ENCODE measurements at regions not wholly inside any gene's neighbourhood (a gene's known extent, or its start where the extent isn't known, plus 50 kb on each side); places are given as distances from the start of the nearest gene placed in this dataset.
A peak's percentile ranks its signal among the peaks of the same experiment; 100 is the strongest.
"Not testable (repeated sequence)": the region's sequence is repeated elsewhere in the genome, so short reads cannot be mapped to it uniquely, and the experiment has no call there.

- DNase-seq (ENCODE audit: low spot score); H3K36me3 ChIP-seq; H3K4me3 ChIP-seq; H3K27ac ChIP-seq; H3K4me1 ChIP-seq (replicated peaks); intact Hi-C loops (cut with DNase I); H3K27me3 ChIP-seq (replicated peaks; ENCODE audit: insufficient read depth); H3K9me3 ChIP-seq: not testable (repeated sequence)
- WGBS = 86% methylated on average over 5 of the region's 5 CpGs
Observed at GRCh38 chr16:88247583-88247966, 135.2 kb upstream of the ZNF469 start.

- whole genome bisulfite sequencing = 92% methylated on average over 9 of the region's 9 CpGs
- H3K27me3 ChIP-seq (replicated peaks; ENCODE audit: insufficient read depth); H3K36me3 ChIP-seq; intact Hi-C loops (cut with DNase I); H3K27ac ChIP-seq; H3K4me1 ChIP-seq (replicated peaks); H3K4me3 ChIP-seq; DNase-seq (ENCODE audit: low spot score); H3K9me3 ChIP-seq: not testable (repeated sequence)
Observed at GRCh38 chr16:88248761-88249160, 134.0 kb upstream of the ZNF469 start.

GRCh38 chr16:88250381-88250780 lies 132.4 kb upstream of the ZNF469 start:
- WGBS = 89% methylated on average over 5 of the region's 5 CpGs
- H3K4me3 ChIP-seq; H3K36me3 ChIP-seq; DNase-seq (ENCODE audit: low spot score); intact Hi-C loops (cut with DNase I); H3K9me3 ChIP-seq; H3K27ac ChIP-seq; H3K4me1 ChIP-seq (replicated peaks); H3K27me3 ChIP-seq (replicated peaks; ENCODE audit: insufficient read depth): not testable (repeated sequence)

- H3K4me3 ChIP-seq; H3K9me3 ChIP-seq; H3K27ac ChIP-seq; intact Hi-C loops (cut with DNase I); DNase-seq (ENCODE audit: low spot score); H3K36me3 ChIP-seq; H3K27me3 ChIP-seq (replicated peaks; ENCODE audit: insufficient read depth); H3K4me1 ChIP-seq (replicated peaks): not testable (repeated sequence)
- WGBS = 19% methylated on average over 3 of the region's 7 CpGs
Observed at GRCh38 chr16:88252057-88252794, 130.5 kb upstream of the ZNF469 start.

GRCh38 chr16:88258141-88258540 lies 124.6 kb upstream of the ZNF469 start:
- H3K27ac ChIP-seq; H3K4me1 ChIP-seq (replicated peaks); H3K9me3 ChIP-seq; H3K4me3 ChIP-seq; intact Hi-C loops (cut with DNase I); DNase-seq (ENCODE audit: low spot score); H3K27me3 ChIP-seq (replicated peaks; ENCODE audit: insufficient read depth); H3K36me3 ChIP-seq: not testable (repeated sequence)
- whole genome bisulfite sequencing = 87% methylated on average over 2 of the region's 2 CpGs

- intact Hi-C loops (cut with DNase I); H3K4me3 ChIP-seq; DNase-seq (ENCODE audit: low spot score); H3K36me3 ChIP-seq; H3K4me1 ChIP-seq (replicated peaks); H3K27me3 ChIP-seq (replicated peaks; ENCODE audit: insufficient read depth); H3K27ac ChIP-seq; H3K9me3 ChIP-seq: not testable (repeated sequence)
- WGBS = 31% methylated on average over 32 of the region's 32 CpGs
Observed at GRCh38 chr16:88258764-88259525, 123.8 kb upstream of the ZNF469 start.

- H3K4me1 ChIP-seq (replicated peaks); H3K27me3 ChIP-seq (replicated peaks; ENCODE audit: insufficient read depth); H3K9me3 ChIP-seq; H3K27ac ChIP-seq; H3K36me3 ChIP-seq; H3K4me3 ChIP-seq; DNase-seq (ENCODE audit: low spot score); intact Hi-C loops (cut with DNase I): not testable (repeated sequence)
- 73% methylated on average over 10 of the region's 10 CpGs for WGBS
Observed at GRCh38 chr16:88259538-88259937, 123.2 kb upstream of the ZNF469 start.

- 97% methylated on average over 17 of the region's 17 CpGs for WGBS
- H3K36me3 ChIP-seq; DNase-seq (ENCODE audit: low spot score); intact Hi-C loops (cut with DNase I); H3K27me3 ChIP-seq (replicated peaks; ENCODE audit: insufficient read depth); H3K9me3 ChIP-seq; H3K4me3 ChIP-seq; H3K27ac ChIP-seq; H3K4me1 ChIP-seq (replicated peaks): not testable (repeated sequence)
Observed at GRCh38 chr16:88260146-88260545, 122.6 kb upstream of the ZNF469 start.

- H3K27ac ChIP-seq; H3K27me3 ChIP-seq (replicated peaks; ENCODE audit: insufficient read depth); H3K9me3 ChIP-seq; DNase-seq (ENCODE audit: low spot score); H3K4me1 ChIP-seq (replicated peaks); H3K4me3 ChIP-seq; intact Hi-C loops (cut with DNase I); H3K36me3 ChIP-seq: not testable (repeated sequence)
- 98% methylated on average over 25 of the region's 26 CpGs for WGBS
Observed at GRCh38 chr16:88260881-88261665, 121.7 kb upstream of the ZNF469 start.

GRCh38 chr16:88261814-88262605 lies 120.7 kb upstream of the ZNF469 start:
- H3K36me3 ChIP-seq; H3K27me3 ChIP-seq (replicated peaks; ENCODE audit: insufficient read depth); intact Hi-C loops (cut with DNase I); H3K9me3 ChIP-seq; DNase-seq (ENCODE audit: low spot score); H3K4me1 ChIP-seq (replicated peaks); H3K4me3 ChIP-seq: not testable (repeated sequence)
- WGBS = 56% methylated on average over 15 of the region's 18 CpGs
- H3K27ac ChIP-seq = peak overlapping the region; percentile 31 to 42

Data from prostate gland (tissue), 2 donors.